ENCODE measurements at regions not wholly inside any gene's neighbourhood (a gene's known extent, or its start where the extent isn't known, plus 50 kb on each side); places are given as distances from the start of the nearest gene placed in this dataset.

- DNase-seq = no peak
Measured at GRCh38 chr6:156560476-156560875, 216.7 kb upstream of the ARID1B start.

GRCh38 chr6:156559162-156559690 is 218.0 kb upstream of the ARID1B start:
- DNase-seq = no peak

- DNase-seq = no peak
Measured at GRCh38 chr6:156557911-156558259, 219.3 kb upstream of the ARID1B start.

- DNase-seq = no peak
Measured at GRCh38 chr6:156557251-156557910, 219.8 kb upstream of the ARID1B start.

GRCh38 chr6:156556811-156557210 is 220.4 kb upstream of the ARID1B start:
- no peak for DNase-seq

- DNase-seq = no peak
Measured at GRCh38 chr6:156555116-156555515, 222.1 kb upstream of the ARID1B start.

- DNase-seq = no peak
Measured at GRCh38 chr6:156554160-156554559, 223.0 kb upstream of the ARID1B start.

- DNase-seq = no peak
Measured at GRCh38 chr6:156552849-156553248, 224.3 kb upstream of the ARID1B start.

GRCh38 chr6:156550949-156551348 is 226.2 kb upstream of the ARID1B start:
- no peak for DNase-seq

GRCh38 chr6:156545931-156546330 is 231.2 kb upstream of the ARID1B start:
- DNase-seq = no peak

GRCh38 chr6:156545021-156545420 is 232.2 kb upstream of the ARID1B start:
- no peak for DNase-seq

- DNase-seq = no peak
Measured at GRCh38 chr6:156544046-156544445, 233.1 kb upstream of the ARID1B start.

- no peak for DNase-seq
Measured at GRCh38 chr6:156543431-156543830, 233.7 kb upstream of the ARID1B start.

- no peak for DNase-seq
Measured at GRCh38 chr6:156538875-156539660, 238.1 kb upstream of the ARID1B start.

- DNase-seq = no peak
Measured at GRCh38 chr6:156534594-156534993, 242.6 kb upstream of the ARID1B start.

- DNase-seq = no peak
Measured at GRCh38 chr6:156533872-156534524, 243.2 kb upstream of the ARID1B start.

- no peak for DNase-seq
Measured at GRCh38 chr6:156526081-156526480, 251.1 kb upstream of the ARID1B start.

GRCh38 chr6:156525541-156525940 is 251.6 kb upstream of the ARID1B start:
- DNase-seq = no peak

- no peak for DNase-seq
Measured at GRCh38 chr6:156519940-156520339, 257.2 kb upstream of the ARID1B start.

- no peak for DNase-seq
Measured at GRCh38 chr6:156517088-156517487, 260.1 kb upstream of the ARID1B start.

- no peak for DNase-seq
Measured at GRCh38 chr6:156515242-156515641, 261.9 kb upstream of the ARID1B start.

- DNase-seq = no peak
Measured at GRCh38 chr6:156513504-156513903, 263.7 kb upstream of the ARID1B start.

GRCh38 chr6:156511570-156511969 is 265.6 kb upstream of the ARID1B start:
- DNase-seq = no peak

GRCh38 chr6:156511051-156511450 is 266.1 kb upstream of the ARID1B start:
- DNase-seq = no peak
